ENCODE measurements at regions not wholly inside any gene's neighbourhood (a gene's known extent, or its start where the extent isn't known, plus 50 kb on each side); places are given as distances from the start of the nearest gene placed in this dataset.

- H3K4me3 ChIP-seq (ENCODE audit: low read depth in 2 of 2, low read length in 2 of 2): no peak overlapping the region
- H3K4me1 ChIP-seq (ENCODE audit: control insufficient read depth, insufficient read depth, low read length): no peaks in the 10 kb centered on the region
- H3K27me3 ChIP-seq (ENCODE audit: control insufficient read depth, insufficient read depth, low read length): no peaks in the 10 kb centered on the region
- no peak for DNase-seq (ENCODE audit: low read depth, low spot score)
- BruUV-seq (replicated peaks): no TSS peak
- H3K36me3 ChIP-seq (ENCODE audit: control insufficient read depth, insufficient read depth, low read length): no peaks in the 10 kb centered on the region
- TF ChIP-seq POLR2AphosphoS5 (IDR thresholded peaks at IDR 0.05; ENCODE audit: low read depth, low read length): no peak
- TF ChIP-seq CTCF (IDR thresholded peaks at IDR 0.05): no peak
- TF ChIP-seq SIN3A (IDR thresholded peaks at IDR 0.05; ENCODE audit: borderline replicate concordance, insufficient read depth, low read depth, low read length): no peak
- no peak for TF ChIP-seq TCF7L2 (IDR thresholded peaks at IDR 0.05; ENCODE audit: low read depth, low read length)
- TF ChIP-seq, protein P1, sequence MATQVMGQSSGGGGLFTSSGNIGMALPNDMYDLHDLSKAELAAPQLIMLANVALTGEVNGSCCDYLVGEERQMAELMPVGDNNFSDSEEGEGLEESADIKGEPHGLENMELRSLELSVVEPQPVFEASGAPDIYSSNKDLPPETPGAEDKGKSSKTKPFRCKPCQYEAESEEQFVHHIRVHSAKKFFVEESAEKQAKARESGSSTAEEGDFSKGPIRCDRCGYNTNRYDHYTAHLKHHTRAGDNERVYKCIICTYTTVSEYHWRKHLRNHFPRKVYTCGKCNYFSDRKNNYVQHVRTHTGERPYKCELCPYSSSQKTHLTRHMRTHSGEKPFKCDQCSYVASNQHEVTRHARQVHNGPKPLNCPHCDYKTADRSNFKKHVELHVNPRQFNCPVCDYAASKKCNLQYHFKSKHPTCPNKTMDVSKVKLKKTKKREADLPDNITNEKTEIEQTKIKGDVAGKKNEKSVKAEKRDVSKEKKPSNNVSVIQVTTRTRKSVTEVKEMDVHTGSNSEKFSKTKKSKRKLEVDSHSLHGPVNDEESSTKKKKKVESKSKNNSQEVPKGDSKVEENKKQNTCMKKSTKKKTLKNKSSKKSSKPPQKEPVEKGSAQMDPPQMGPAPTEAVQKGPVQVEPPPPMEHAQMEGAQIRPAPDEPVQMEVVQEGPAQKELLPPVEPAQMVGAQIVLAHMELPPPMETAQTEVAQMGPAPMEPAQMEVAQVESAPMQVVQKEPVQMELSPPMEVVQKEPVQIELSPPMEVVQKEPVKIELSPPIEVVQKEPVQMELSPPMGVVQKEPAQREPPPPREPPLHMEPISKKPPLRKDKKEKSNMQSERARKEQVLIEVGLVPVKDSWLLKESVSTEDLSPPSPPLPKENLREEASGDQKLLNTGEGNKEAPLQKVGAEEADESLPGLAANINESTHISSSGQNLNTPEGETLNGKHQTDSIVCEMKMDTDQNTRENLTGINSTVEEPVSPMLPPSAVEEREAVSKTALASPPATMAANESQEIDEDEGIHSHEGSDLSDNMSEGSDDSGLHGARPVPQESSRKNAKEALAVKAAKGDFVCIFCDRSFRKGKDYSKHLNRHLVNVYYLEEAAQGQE (IDR thresholded peaks at IDR 0.05; ENCODE audit: insufficient read depth in 1 of 2, low read depth in 2 of 2, low read length in 1 of 2): no peak
- H3K27ac ChIP-seq (ENCODE audit: low read length): no peak overlapping the region
- intact Hi-C loops (cut with micrococcal nuclease; ENCODE audit: unreplicated experiment): no loop called here
- CTCF ChIA-PET: no interaction called here
- peaks cover 3% of the 10 kb centered on the region; the same call in 1 of the 2 replicates for H3K9me3 ChIP-seq (ENCODE audit: control insufficient read depth, insufficient read depth, low read depth, low read length)
- in situ Hi-C loops (cut with HindIII; ENCODE audit: low pct_unique_long_range_greater_than_20kb, low sequenced_read_pairs): no loop called here
- POLR2A ChIA-PET: no interaction called here
- no peak for ATAC-seq
These were observed 944.0 kb upstream of the ADGRL4 start for GRCh38 chr1:79950511-79950910.

DNA sequence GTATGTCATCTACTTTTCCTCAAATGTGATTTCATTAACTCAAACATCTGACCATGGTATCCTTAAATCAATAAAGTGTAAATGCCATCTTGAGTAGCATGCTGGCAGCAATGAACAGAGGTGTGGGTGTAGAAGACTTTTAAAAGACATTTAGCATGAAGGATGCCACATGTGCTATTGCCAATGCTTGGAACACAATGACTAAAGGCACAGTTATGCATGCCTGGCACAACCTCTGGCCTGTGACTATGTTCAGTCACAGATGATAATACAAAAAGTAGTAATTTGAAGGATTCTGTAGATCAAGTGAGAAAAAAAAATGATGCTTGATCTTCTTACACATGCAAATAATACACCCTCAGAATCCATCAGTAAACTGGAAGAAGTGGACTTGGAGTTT, 938.9 kb upstream of the ADGRL4 start:
- DNase-seq (ENCODE audit: low read depth, low spot score): no peak
- no peaks in the 10 kb centered on the region for H3K4me1 ChIP-seq (ENCODE audit: control insufficient read depth, insufficient read depth, low read length)
- TF ChIP-seq TCF7L2 (IDR thresholded peaks at IDR 0.05; ENCODE audit: low read depth, low read length) (no peak), POLR2AphosphoS5 (IDR thresholded peaks at IDR 0.05; ENCODE audit: low read depth, low read length) (no peak), SIN3A (IDR thresholded peaks at IDR 0.05; ENCODE audit: borderline replicate concordance, insufficient read depth, low read depth, low read length) (no peak), CTCF (IDR thresholded peaks at IDR 0.05) (no peak)
- TF ChIP-seq, protein P1 (IDR thresholded peaks at IDR 0.05; ENCODE audit: insufficient read depth in 1 of 2, low read depth in 2 of 2, low read length in 1 of 2): no peak
- in situ Hi-C loops (cut with HindIII; ENCODE audit: low pct_unique_long_range_greater_than_20kb, low sequenced_read_pairs): no loop called here
- ATAC-seq: no peak
- no peaks in the 10 kb centered on the region for H3K27me3 ChIP-seq (ENCODE audit: control insufficient read depth, insufficient read depth, low read length)
- no peak overlapping the region for H3K4me3 ChIP-seq (ENCODE audit: low read depth in 2 of 2, low read length in 2 of 2)
- intact Hi-C loops (cut with micrococcal nuclease; ENCODE audit: unreplicated experiment): no loop called here
- no TSS peak for BruUV-seq (replicated peaks)
- H3K27ac ChIP-seq (ENCODE audit: low read length): no peak overlapping the region
- CTCF ChIA-PET: no interaction called here
- H3K9me3 ChIP-seq (ENCODE audit: control insufficient read depth, insufficient read depth, low read depth, low read length): no peaks in the 10 kb centered on the region
- POLR2A ChIA-PET: no interaction called here
- H3K36me3 ChIP-seq (ENCODE audit: control insufficient read depth, insufficient read depth, low read length): no peaks in the 10 kb centered on the region

Measured in Panc1 (cell line).